MM.1S (cell line): ENCODE measurements at regions not wholly inside any gene's neighbourhood (a gene's known extent, or its start where the extent isn't known, plus 50 kb on each side); places are given as distances from the start of the nearest gene placed in this dataset.
"Not testable (repeated sequence)": the region's sequence is repeated elsewhere in the genome, so short reads cannot be mapped to it uniquely, and the experiment has no call there.

Experiments
- DNase-seq: peaks from one replicate; pipeline ENCODE4 v3.0.0-alpha.2; 2015
- H2AFZ ChIP-seq: fragments of 300-600 bp; sonication (generic); 2 replicates; pipeline ENCODE4 v1.6.0; 2016; ENCODE audit warnings: antibody characterized with exemption, low read length
- H3F3A ChIP-seq: fragments of 300-600 bp; sonication (generic); 2 replicates; pipeline ENCODE4 v1.6.1; 2016; ENCODE audit warnings: mild to moderate bottlenecking, antibody characterized with exemption, low read length, moderate library complexity, mixed read lengths; ENCODE audit not compliant: insufficient read depth
- H3K27ac ChIP-seq: fragments of 300-600 bp; sonication (generic); 2 replicates; pipeline ENCODE4 v1.5.1; 2016; ENCODE audit warnings: mild to moderate bottlenecking, low read length
- H3K27me3 ChIP-seq: fragments of 300-600 bp; sonication (generic); replicated peaks from 2 replicates; pipeline ENCODE4 v1.6.0; 2016; ENCODE audit warnings: low read length; ENCODE audit not compliant: insufficient read depth
- H3K36me3 ChIP-seq: fragments of 300-600 bp; sonication (generic); replicated peaks from 2 replicates; pipeline ENCODE4 v1.6.1; 2016; ENCODE audit warnings: mild to moderate bottlenecking, low read length, mixed read lengths; ENCODE audit not compliant: insufficient read depth
- H3K4me1 ChIP-seq: fragments of 300-600 bp; sonication (generic); 2 replicates; pipeline ENCODE4 v1.6.1; 2016; ENCODE audit warnings: low read length, mixed read lengths
- H3K4me2 ChIP-seq: fragments of 300-600 bp; sonication (generic); 2 replicates; pipeline ENCODE4 v1.6.0; 2016; ENCODE audit warnings: low read depth, low read length
- H3K4me3 ChIP-seq: fragments of 300-600 bp; sonication (generic); 2 replicates; pipeline ENCODE4 v1.5.1; 2016; ENCODE audit warnings: low read length, mixed read lengths
- H3K79me2 ChIP-seq: fragments of 300-600 bp; sonication (generic); 2 replicates; pipeline ENCODE4 v1.6.1; 2016; ENCODE audit warnings: mixed run types, low read length, mixed read lengths
- H3K9ac ChIP-seq: fragments of 300-600 bp; sonication (generic); 2 replicates; pipeline ENCODE4 v1.6.1; 2016; ENCODE audit warnings: low read length, mixed read lengths
- H3K9me2 ChIP-seq: fragments of 300-600 bp; sonication (generic); replicated peaks from 2 replicates; pipeline ENCODE4 v1.6.1; 2016; ENCODE audit warnings: mild to moderate bottlenecking, low read length, mixed read lengths; ENCODE audit not compliant: insufficient read depth
- H3K9me3 ChIP-seq: fragments of 300-600 bp; sonication (generic); replicated peaks from 2 replicates; pipeline ENCODE4 v1.6.1; 2016; ENCODE audit warnings: mild to moderate bottlenecking, low read length, mixed read lengths; ENCODE audit not compliant: insufficient read depth
- H4K20me1 ChIP-seq: fragments of 300-600 bp; sonication (generic); 2 replicates; pipeline ENCODE4 v1.6.1; 2016; ENCODE audit warnings: mild to moderate bottlenecking, low read length, moderate library complexity, mixed read lengths; ENCODE audit not compliant: insufficient read depth
- CTCF ChIP-seq: fragments of 300-600 bp; sonication (generic); IDR thresholded peaks from 2 replicates; pipeline ENCODE4 v1.5.1; 2016; ENCODE audit warnings: antibody characterized with exemption, low read length, mixed read lengths
- EZH2 ChIP-seq: fragments of 300-600 bp; sonication (generic); optimal IDR thresholded peaks from 2 replicates; pipeline ENCODE3; 2017; ENCODE audit warnings: low read depth, mild to moderate bottlenecking, antibody characterized with exemption, low read length, mixed read lengths
- EZH2phosphoT487 ChIP-seq: fragments of 300-600 bp; sonication (generic); IDR thresholded peaks from 2 replicates; pipeline ENCODE4 v1.6.1; 2018; ENCODE audit warnings: antibody characterized with exemption, low read length

- Histone ChIP-seq H3K4me1 (no peaks in the 10 kb centered on the region), H3F3A (no peaks in the 10 kb centered on the region), H3K4me3 (no peak overlapping the region), H3K36me3 (no peaks in the 10 kb centered on the region), H3K9ac (no peak overlapping the region), H2AFZ (no peak overlapping the region), H3K9me2 (no peaks in the 10 kb centered on the region), H4K20me1 (no peaks in the 10 kb centered on the region), H3K27ac (no peak overlapping the region), H3K4me2 (no peak overlapping the region), H3K27me3 (no peaks in the 10 kb centered on the region), H3K79me2 (no peaks in the 10 kb centered on the region), H3K9me3 (no peaks in the 10 kb centered on the region)
- TF ChIP-seq CTCF: no peak
- no peak for TF ChIP-seq EZH2
- no peak for TF ChIP-seq EZH2phosphoT487
- DNase-seq: no peak
Measured at GRCh38 chr2:223297788-223298187, 245.8 kb downstream of the KCNE4 start.

DNA sequence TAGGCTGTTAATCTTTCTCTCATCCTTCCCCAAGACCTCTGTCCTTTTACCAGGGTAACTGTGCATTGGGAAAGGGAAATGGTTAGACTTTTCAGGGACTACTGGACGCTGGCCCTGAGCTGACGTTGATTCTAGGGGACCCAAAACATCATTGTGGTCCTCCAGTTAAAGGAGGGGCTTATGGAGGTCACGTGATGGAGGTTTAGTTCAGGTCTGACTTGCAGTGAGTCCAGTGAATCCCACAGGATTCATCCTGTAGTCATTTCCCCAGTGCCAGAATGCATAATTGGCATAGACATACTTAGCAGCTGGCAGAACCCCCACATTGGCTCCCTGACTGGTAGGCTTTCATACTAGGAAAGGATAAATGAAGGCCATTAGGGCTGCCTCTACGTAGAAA is 246.3 kb downstream of the KCNE4 start:
- H3K9ac ChIP-seq, H3K9me3 ChIP-seq, H3F3A ChIP-seq, H3K79me2 ChIP-seq, H3K27me3 ChIP-seq, H3K4me2 ChIP-seq, H3K9me2 ChIP-seq, DNase-seq, H4K20me1 ChIP-seq, H3K4me1 ChIP-seq, H3K4me3 ChIP-seq, H3K27ac ChIP-seq, H2AFZ ChIP-seq, H3K36me3 ChIP-seq: not testable (repeated sequence)

DNA sequence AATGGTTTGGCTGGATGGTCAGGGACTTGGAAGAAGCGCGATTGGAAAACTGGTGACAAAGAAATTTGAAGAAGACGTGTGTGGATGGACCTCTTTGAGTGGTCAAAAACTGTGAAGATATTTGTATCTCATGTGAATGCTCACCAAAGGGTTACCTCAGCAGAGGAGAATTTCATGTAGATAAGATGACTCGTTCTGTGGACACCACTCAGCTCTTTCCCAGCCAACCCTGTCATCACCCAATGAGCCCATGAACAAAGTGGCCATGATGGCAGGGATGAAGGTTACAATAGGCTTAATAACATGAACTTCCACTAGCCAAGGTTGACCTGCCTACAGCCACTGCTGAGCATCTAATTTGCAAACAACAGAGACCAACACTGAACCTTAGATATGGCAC is 248.3 kb downstream of the KCNE4 start:
- Histone ChIP-seq H3F3A (no peaks in the 10 kb centered on the region), H3K4me1 (no peaks in the 10 kb centered on the region), H3K9me2 (no peaks in the 10 kb centered on the region), H3K27me3 (no peaks in the 10 kb centered on the region), H3K36me3 (no peaks in the 10 kb centered on the region), H3K4me3 (no peak overlapping the region), H3K4me2 (no peak overlapping the region), H3K9me3 (no peaks in the 10 kb centered on the region), H2AFZ (no peak overlapping the region), H3K9ac (no peak overlapping the region), H3K79me2 (no peaks in the 10 kb centered on the region), H4K20me1 (no peaks in the 10 kb centered on the region), H3K27ac (no peak overlapping the region)
- DNase-seq: no peak
- TF ChIP-seq EZH2phosphoT487: no peak
- no peak for TF ChIP-seq EZH2
- TF ChIP-seq CTCF: no peak

DNA sequence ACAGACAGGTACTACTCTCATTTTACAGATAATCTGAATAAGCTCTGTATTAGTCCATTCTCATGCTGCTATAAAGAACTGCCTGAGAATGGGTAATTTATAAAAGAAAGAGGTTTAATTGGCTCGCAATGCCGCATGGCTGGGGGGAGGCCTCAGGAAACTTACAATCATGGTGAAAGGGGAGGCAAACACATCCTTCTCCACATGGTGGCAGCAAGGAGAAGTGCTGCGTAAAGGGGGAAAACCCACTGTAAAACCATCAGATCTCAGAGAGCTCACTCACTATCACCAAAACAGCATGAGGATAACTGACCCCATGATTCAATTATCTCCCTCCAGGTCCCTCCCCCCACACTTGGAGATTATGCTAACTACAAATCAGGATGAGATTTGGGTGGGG is 254.4 kb downstream of the KCNE4 start:
- DNase-seq: peak; percentile 39
- no peaks in the 10 kb centered on the region for H3K27me3 ChIP-seq
- no peaks in the 10 kb centered on the region for H4K20me1 ChIP-seq
- H3K4me2 ChIP-seq: no peak overlapping the region
- H3K9me2 ChIP-seq: no peaks in the 10 kb centered on the region
- no peaks in the 10 kb centered on the region for H3K36me3 ChIP-seq
- TF ChIP-seq EZH2: no peak
- TF ChIP-seq CTCF: peak; percentile 52
- no peaks in the 10 kb centered on the region for H3F3A ChIP-seq
- H3K9me3 ChIP-seq: no peaks in the 10 kb centered on the region
- H3K4me3 ChIP-seq: no peak overlapping the region
- H3K4me1 ChIP-seq: no peaks in the 10 kb centered on the region
- H3K9ac ChIP-seq: no peak overlapping the region
- no peak overlapping the region for H2AFZ ChIP-seq
- no peaks in the 10 kb centered on the region for H3K79me2 ChIP-seq
- no peak overlapping the region for H3K27ac ChIP-seq
